Urothelium cell line (cell line): ENCODE measurements at regions not wholly inside any gene's neighbourhood (a gene's known extent, or its start where the extent isn't known, plus 50 kb on each side); places are given as distances from the start of the nearest gene placed in this dataset.

Experiments
- DNase-seq: peaks from one replicate; pipeline ENCODE4 v3.0.0; 2011; ENCODE audit warnings: low spot score, mixed read lengths
- FAIRE-seq: peaks from 2 replicates; lab custom pipeline; 2011; peaks lifted over from hg19 to GRCh38; lab: Jason Lieb, UNC

DNA sequence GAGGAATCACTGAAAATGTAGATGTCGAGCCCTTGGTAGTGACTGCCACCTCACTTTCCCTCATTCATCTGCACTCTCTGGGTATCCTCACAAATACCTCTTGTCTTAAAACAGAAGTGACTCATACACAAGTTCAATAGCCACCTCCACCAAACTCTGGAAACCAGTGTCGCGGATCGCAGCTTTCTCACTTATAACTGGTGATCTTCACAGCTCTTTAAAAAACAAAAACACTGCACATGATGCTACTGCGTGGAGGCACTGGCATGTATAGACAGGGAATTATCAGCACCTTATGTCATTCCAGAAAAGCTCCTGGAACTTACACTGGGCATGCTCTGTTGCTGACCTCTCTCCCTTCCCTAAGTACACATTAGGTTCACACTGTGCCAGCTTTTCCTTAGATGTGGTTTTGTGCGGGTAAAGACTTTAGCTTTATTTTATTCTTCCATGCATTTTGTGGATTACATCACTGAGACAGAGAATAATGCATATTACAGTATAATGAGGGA is 425.5 kb upstream of the CADM1 start:
- DNase-seq (peak; percentile 62), FAIRE-seq (peak; percentile 40)

DNA sequence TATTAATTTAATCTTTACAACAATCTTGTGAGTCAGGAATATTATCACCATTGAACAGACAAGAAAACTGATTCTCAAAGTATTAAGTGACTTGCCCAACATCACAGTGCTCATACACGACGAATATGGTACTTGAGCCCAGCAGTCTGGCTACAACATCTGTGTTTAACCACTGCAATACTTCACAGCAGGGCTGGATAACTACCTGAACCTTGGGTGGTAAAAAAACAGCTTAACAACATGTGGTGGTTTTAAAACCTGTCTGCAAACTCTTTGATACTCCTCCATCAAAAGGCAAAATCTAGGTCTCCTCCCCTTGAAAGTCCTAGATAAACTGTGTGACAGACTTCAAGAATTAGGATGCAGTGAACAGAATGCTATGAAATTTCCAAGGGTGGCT is 424.6 kb upstream of the CADM1 start:
- FAIRE-seq: no peak

DNA sequence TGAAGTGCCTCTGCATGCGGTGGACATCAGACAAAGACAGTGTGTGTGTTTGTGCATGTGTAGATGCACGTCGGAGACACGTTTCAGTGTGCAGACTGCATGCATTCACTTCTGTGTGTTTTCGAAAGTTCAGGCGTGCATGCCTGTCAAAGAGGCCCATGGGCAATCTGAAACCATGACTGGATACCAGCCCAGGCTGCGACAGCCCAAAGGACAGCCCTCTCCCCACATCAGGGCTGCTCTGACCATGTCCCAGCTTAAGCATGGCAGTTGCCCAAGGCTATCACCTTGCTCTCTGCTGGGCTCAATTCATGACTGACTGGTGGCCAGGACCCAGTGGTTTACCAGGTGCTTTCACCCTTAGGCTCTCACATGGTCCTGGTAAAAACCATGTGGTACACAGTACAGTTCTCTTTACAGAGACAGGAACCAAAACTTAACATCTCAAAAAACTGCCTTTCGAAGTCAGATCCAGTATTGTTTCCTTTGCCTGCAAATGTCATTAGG is 423.7 kb upstream of the CADM1 start:
- no peak for DNase-seq

More for the DNA sequence above, 424.6 kb upstream of the CADM1 start:
- DNase-seq: no peak

DNA sequence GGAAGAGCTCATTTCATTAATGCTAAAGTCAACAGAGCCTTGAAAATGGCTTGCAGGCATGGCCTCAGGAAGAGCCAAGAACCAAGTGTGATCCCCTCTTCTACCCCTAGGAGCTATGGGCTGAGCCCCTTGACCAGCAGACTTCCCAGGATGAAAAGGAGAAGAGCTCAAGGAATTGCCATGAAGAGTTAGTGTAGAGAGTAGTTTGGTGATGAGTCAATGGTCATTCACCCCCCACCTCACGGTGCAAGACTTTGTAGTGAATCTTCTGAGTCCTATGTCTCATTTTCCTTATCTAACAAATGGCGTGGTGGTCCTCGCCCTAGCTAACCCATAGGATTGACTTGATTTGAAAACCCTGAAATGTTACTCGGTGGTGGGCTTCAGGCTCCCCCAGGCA is 422.4 kb upstream of the CADM1 start:
- FAIRE-seq (no peak), DNase-seq (no peak)

More for the DNA sequence above, 423.7 kb upstream of the CADM1 start:
- FAIRE-seq: no peak

DNA sequence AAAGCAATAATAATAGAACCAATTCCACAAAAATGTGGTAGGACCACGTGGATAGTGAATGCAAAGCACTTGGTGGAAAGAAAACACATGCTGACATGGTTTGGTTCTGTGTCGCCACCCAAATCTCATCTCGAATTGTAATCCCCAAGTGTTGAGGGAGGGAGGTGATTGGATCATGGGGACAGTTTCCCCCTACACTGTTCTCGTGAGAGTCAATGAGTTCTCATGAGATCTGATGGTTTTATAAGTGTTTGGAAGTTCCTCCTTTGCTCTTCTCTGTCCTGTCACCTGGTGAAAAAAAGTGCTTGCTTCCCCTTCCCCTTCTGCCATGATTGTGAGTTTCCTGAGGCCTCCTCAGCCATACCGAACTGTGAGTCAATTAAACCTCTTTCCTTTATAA is 421.9 kb upstream of the CADM1 start:
- no peak for DNase-seq
- no peak for FAIRE-seq

- DNase-seq (no peak), FAIRE-seq (no peak)
These were observed 421.4 kb upstream of the CADM1 start for GRCh38 chr11:115925568-115926090.

DNA sequence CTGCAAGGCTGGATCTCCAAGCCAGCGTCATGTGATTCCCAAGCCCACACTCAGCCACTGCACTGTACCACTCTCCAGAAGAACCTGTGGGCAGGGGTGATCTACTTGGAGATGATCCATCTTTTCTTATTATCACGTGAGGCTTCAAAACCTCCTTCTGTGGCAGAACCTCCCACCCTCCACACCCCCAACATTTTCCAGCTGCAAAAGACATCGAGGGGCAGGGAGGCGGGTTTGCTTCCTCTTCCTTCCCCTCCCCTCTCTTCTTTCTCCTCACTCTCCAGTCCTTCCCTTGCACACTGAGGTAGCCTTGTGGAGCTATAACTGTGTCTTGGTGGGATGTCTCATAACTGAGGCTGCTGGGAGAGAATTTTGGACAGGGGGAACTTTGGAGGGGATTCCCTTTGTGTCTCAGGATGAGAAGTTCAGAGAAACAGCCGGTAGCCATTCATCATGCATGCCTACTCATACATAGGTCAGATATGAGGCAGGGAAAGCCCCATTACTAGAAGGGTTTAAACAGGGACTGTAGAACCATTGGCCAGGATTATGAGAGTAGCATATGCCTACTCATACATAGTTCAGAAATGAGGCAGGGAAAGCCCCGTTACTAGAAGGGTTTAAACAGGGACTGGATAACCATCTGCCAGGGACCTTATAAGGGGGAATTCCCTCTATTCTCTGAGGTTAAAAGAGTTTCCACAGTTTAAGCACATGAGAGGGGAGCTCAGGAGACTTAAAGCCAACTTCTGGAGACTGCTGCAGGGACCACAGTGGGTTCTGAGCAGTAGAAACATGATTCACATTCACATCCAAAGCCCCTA is 420.7 kb upstream of the CADM1 start:
- no peak for FAIRE-seq
- DNase-seq: no peak

DNA sequence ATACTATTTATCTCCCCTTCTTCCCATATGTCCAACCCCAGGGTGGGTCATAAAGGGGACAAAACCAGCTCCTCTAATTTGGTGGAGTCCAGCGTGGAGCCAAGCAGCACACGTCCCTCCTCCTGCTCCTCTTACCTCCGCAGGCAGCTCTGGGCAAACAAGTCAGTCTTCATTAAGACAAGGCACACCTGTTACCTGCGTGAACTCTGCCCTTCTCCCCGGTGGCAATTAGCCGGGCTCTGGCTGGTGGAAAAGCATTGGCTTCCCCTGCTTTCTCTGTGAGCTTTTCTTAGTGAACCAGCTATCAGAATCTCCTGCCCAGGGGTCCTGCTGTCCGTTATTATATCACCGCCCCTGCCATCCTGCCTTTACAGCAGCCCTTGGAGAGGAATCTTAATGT is 418.7 kb upstream of the CADM1 start:
- DNase-seq (no peak), FAIRE-seq (no peak)

- DNase-seq (no peak), FAIRE-seq (no peak)
These were observed 417.8 kb upstream of the CADM1 start for GRCh38 chr11:115921986-115922385.

DNA sequence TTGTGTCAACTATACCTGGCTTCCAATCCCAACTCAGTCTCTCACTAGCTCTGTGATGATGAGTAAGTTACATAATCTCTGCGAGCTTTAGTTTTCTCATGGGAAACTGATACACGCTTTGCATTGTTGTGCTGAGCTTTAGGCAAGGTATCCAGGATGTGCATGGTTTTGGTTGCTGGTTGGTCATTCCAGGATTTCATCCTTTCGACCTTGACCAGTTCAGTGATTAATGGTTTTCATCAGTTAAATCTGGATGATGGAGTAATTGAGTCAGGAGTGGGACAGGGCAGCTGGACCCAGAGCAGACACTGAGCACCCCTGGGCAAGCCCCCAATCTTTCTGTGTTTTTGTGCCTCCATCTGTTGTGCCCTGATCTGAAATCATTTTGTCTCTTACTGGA is 417.3 kb upstream of the CADM1 start:
- DNase-seq (no peak), FAIRE-seq (peak; percentile 23)

DNA sequence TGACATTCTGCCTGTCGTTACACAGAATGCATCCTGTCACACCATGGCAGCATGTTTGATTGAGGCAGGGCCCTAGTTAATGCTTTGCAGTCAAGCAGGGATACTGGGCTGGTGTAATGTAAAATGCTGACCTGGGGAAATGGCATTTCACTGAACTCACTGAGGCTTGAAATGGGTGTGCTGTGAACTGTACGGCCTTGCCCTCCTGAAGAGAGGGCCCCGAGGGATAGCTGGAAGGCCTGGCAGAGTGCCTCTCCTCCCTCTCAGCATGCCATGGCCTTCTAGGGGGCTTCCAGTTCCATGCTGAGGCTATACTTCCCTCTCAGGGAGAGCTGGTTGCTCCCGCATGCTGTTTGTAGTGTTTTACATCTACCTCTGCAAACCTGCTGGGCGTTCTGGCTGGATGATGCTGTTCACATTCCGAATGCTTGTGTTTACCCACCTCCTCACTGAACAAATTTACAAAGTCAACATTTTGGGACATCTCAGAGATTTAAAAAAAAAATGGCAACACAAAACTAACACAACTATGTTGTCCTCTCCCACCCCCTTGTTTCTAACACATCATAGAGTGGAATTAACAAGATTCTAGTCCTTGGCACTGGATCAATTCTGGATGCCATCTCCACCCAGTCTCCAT is 416.7 kb upstream of the CADM1 start:
- FAIRE-seq (peak; percentile 62), DNase-seq (no peak)

GRCh38 chr11:115920092-115920461 is 415.9 kb upstream of the CADM1 start:
- no peak for FAIRE-seq
- peak; percentile 50 for DNase-seq

GRCh38 chr11:115919341-115920091 is 415.3 kb upstream of the CADM1 start:
- FAIRE-seq (peak; percentile 66), DNase-seq (peak; percentile 77)

GRCh38 chr11:115918576-115918975 is 414.4 kb upstream of the CADM1 start:
- no peak for FAIRE-seq

GRCh38 chr11:115916608-115917007 is 412.4 kb upstream of the CADM1 start:
- FAIRE-seq (no peak), DNase-seq (no peak)

More at GRCh38 chr11:115918576-115918975, 414.4 kb upstream of the CADM1 start:
- DNase-seq: no peak

DNA sequence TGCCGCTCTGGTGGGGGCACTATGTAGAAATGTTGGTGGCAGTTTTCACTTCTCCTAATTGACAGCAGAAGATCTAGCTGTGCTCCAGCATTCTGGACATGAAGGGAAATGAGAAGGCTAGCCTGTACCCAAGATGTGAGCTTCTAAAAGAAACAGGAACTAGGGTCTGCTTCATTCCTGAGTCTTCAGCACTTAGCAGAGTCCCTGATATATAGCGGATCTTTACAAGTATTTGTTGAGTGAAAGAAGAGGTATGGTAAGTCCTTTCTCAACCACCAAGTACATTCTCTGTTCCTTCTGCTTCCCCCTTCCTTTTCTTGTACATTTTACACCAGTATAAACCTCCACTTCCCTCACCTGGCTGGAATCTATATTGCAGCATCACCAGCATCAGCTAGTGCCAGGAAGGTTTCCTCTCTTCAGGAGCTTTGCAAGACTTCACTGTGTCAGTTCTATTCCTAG is 408.3 kb upstream of the CADM1 start:
- no peak for FAIRE-seq
- no peak for DNase-seq

DNA sequence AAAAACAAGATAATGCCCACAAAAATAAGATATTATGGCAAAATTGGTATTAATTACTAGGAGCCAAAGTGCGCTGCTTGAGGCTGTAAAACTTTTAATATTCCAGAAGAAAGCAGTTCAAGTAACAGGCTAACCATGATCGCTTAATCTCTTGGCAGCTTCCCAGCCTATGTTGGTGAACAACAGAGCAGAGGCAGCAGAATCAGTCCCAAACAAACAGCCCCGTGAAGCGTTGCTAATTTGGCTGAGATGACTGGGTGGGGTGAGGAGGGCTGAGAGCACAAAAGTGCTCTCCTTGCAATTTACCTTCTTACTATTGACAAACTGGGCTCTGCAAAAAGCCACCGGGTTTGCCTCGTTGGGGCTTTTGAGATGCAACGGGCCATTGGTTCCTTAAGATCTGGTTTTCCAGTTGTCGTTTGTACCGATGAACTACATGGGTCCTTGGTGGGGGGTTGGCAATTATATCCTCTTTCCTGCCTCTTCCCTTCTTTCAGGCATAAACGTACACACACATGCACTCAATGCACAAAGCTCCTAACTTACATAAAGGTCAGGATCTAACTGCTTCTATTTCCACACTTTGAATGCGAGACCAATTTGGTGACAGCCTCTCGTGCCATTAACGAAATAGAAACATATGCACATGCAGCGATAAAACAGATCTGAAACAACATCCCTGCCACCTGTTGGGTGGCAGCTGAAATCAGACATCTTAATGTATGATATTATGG is 407.6 kb upstream of the CADM1 start:
- FAIRE-seq: no peak
- DNase-seq: no peak

- FAIRE-seq (no peak), DNase-seq (no peak)
These were observed 406.2 kb upstream of the CADM1 start for GRCh38 chr11:115910379-115910778.

GRCh38 chr11:115906171-115906570 is 402.0 kb upstream of the CADM1 start:
- DNase-seq (no peak), FAIRE-seq (no peak)

DNA sequence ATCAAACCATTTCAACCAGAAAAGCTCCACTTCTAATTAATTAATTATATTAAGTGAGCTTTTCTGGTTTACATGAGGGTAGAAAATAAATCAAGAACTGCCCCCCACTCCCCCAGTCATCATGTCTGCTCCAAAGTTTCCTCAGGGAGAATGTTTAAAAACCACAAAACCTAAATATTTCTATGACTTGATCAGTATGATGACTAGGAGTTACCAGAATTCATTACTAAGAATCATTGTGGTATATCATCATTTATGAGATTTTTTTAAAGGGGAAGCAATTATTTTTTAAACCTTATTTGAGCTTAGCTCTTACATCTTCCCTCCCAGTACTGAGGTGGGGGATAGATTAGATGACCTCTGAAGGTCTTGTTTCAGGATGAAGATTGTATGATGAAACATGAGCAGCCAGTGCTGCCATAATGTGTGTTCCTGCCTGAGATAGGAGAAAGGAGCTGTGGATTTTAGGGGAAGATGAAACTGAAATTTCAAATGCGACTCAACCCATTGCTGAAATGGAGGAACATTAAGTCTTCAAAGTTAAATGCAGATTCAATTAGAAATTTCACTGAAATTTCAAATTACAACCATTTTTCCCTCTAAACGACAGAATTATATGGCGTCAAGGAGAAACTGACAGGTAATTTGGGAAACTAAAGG is 401.3 kb upstream of the CADM1 start:
- no peak for FAIRE-seq
- DNase-seq: no peak
